Gastroesophageal sphincter (tissue), 3 donors: ENCODE measurements at regions not wholly inside any gene's neighbourhood (a gene's known extent, or its start where the extent isn't known, plus 50 kb on each side); places are given as distances from the start of the nearest gene placed in this dataset.

Source experiments
- POLR2A ChIP-seq, 2 donors: fragments of 450-650 bp; IDR thresholded peaks; one replicate each; pipeline ENCODE4 v1.6.1; 2017; ENCODE audit warnings: antibody characterized with exemption in 2 of 2, mild to moderate bottlenecking in 2 of 2, moderate library complexity in 1 of 2
- POLR2AphosphoS5 ChIP-seq: sonication (generic); formaldehyde crosslinking; IDR thresholded peaks from one replicate; pipeline ENCODE4 v1.6.1; 2017; ENCODE audit warnings: antibody characterized with exemption
- TF ChIP-seq, protein P1 (sequence below), 4 experiments: fragments of 200-600 bp in 2 of 4; fragments of 450-650 bp in 2 of 4; sonication (generic) in 1 of 4; IDR thresholded peaks; one replicate each; pipeline ENCODE4 v1.5.1; 2017 to 2019; ENCODE audit warnings: antibody characterized with exemption in 4 of 4, mild to moderate bottlenecking in 2 of 4, moderate library complexity in 2 of 4

GRCh38 chr10:36578306-36578705 is 547.1 kb upstream of the ANKRD30A start:
- TF ChIP-seq, protein P1, sequence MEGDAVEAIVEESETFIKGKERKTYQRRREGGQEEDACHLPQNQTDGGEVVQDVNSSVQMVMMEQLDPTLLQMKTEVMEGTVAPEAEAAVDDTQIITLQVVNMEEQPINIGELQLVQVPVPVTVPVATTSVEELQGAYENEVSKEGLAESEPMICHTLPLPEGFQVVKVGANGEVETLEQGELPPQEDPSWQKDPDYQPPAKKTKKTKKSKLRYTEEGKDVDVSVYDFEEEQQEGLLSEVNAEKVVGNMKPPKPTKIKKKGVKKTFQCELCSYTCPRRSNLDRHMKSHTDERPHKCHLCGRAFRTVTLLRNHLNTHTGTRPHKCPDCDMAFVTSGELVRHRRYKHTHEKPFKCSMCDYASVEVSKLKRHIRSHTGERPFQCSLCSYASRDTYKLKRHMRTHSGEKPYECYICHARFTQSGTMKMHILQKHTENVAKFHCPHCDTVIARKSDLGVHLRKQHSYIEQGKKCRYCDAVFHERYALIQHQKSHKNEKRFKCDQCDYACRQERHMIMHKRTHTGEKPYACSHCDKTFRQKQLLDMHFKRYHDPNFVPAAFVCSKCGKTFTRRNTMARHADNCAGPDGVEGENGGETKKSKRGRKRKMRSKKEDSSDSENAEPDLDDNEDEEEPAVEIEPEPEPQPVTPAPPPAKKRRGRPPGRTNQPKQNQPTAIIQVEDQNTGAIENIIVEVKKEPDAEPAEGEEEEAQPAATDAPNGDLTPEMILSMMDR (IDR thresholded peaks at IDR 0.05): no peak
- TF ChIP-seq POLR2AphosphoS5: no peak
- TF ChIP-seq POLR2A (IDR thresholded peaks at IDR 0.05): no peak
